ENCODE measurements at regions not wholly inside any gene's neighbourhood (a gene's known extent, or its start where the extent isn't known, plus 50 kb on each side); places are given as distances from the start of the nearest gene placed in this dataset.
"Not testable (repeated sequence)": the region's sequence is repeated elsewhere in the genome, so short reads cannot be mapped to it uniquely, and the experiment has no call there.

DNA sequence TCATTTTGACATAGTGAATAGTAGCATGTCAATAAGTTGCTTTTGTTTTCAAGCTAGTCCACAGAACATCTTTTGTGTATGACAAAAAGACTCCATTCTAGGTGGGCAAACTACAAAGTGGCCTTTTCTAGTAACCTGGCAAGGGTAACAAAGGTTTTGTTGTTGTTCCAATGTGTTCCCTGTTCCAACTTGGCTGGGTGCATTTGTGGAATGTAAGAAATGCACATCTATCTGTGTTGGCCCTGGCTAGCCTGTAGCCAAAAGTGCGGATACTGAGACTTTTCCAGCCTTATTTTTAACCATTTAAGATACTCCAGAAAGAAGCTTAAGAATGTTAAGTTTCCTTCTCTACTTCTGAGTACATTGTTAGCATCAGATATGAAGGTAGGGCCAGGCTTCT is 118.7 kb upstream of the CHRDL1 start:
- ChIA-PET CTCF (no interaction called here), POLR2A (no interaction called here)
- ATAC-seq (no peak), FAIRE-seq (no peak), DNase-seq (ENCODE audit: low read depth in 1 of 2, low spot score in 1 of 2) (no peak)
- Histone ChIP-seq H3K4me2 (no peak overlapping the region), H3K4me1 (no peaks in the 10 kb centered on the region), H3K9me3 (no peaks in the 10 kb centered on the region), H3K4me3 (no peak overlapping the region), H3K27ac (no peak overlapping the region)
- WGBS (ENCODE audit: missing lambda C conversion rate): 45% methylated on average over 1 of the region's 1 CpG
- TF ChIP-seq ESRRA (IDR thresholded peaks at IDR 0.05; ENCODE audit: borderline replicate concordance, low read length): no peak
- TF ChIP-seq, protein P1, sequence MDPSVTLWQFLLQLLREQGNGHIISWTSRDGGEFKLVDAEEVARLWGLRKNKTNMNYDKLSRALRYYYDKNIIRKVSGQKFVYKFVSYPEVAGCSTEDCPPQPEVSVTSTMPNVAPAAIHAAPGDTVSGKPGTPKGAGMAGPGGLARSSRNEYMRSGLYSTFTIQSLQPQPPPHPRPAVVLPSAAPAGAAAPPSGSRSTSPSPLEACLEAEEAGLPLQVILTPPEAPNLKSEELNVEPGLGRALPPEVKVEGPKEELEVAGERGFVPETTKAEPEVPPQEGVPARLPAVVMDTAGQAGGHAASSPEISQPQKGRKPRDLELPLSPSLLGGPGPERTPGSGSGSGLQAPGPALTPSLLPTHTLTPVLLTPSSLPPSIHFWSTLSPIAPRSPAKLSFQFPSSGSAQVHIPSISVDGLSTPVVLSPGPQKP (IDR thresholded peaks at IDR 0.05; ENCODE audit: low read depth, low read length): no peak

DNA sequence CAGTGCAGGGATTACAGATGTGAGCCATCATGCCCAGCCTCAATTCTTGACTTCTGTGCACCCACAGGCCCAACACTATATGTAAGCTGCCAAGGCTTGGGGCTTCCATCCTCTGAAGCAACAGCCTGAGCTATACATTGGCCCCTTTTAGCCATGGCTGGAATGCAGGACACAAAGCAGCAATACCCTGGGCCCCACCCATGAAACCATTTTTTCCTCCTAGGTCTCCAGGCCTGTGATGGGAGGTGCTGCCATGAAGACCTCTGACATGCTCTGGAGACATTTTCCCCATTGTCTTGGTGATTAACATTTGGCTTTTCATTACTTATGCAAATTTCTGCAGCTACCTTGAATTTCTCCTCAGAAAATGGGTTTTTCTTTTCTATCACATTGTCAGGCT is 109.1 kb upstream of the CHRDL1 start:
- H3K27ac ChIP-seq; DNase-seq (ENCODE audit: low read depth in 1 of 2, low spot score in 1 of 2); POLR2A ChIA-PET; H3K4me2 ChIP-seq; H3K4me3 ChIP-seq; CTCF ChIA-PET; ATAC-seq; H3K4me1 ChIP-seq; H3K9me3 ChIP-seq; FAIRE-seq: not testable (repeated sequence)

DNA sequence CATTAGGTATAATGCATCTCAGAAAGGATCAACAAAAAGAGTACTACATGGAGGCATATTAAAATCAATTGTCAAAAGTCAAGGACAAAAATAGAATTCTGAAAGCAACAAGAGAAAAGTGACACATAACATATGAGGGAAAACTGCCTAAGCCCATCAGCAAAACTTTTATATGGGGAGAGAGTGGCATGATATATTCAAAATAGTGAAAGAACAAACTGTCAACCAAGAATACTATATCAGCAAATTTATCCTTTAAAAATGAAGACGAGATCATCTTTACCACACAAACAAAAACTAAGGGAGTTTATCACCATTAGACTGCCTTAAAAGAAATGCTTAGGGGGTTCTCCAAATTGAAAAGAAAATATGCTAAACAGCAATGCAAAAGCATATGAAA is 86.4 kb upstream of the CHRDL1 start:
- no peaks in the 10 kb centered on the region for H3K9me3 ChIP-seq
- DNase-seq (ENCODE audit: low read depth in 1 of 2, low spot score in 1 of 2): no peak
- no peaks in the 10 kb centered on the region for H3K4me1 ChIP-seq
- ChIA-PET POLR2A (no interaction called here), CTCF (interaction anchor here (0.6 kb wide), 1 partner anchor 145 kb away, joined by 3 read pairs; no protein-coding TSS in a partner anchor)
- 0% methylated on average over 1 of the region's 1 CpG for WGBS (ENCODE audit: missing lambda C conversion rate)
- no peak overlapping the region for H3K4me2 ChIP-seq
- H3K27ac ChIP-seq: no peak overlapping the region
- no peak for FAIRE-seq
- TF ChIP-seq, protein P2, sequence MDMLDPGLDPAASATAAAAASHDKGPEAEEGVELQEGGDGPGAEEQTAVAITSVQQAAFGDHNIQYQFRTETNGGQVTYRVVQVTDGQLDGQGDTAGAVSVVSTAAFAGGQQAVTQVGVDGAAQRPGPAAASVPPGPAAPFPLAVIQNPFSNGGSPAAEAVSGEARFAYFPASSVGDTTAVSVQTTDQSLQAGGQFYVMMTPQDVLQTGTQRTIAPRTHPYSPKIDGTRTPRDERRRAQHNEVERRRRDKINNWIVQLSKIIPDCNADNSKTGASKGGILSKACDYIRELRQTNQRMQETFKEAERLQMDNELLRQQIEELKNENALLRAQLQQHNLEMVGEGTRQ (IDR thresholded peaks at IDR 0.05): no peak
- TF ChIP-seq PHF8 (IDR thresholded peaks at IDR 0.05; ENCODE audit: borderline replicate concordance, low read depth) (no peak), HDAC2 (IDR thresholded peaks at IDR 0.05) (no peak), KDM1A (IDR thresholded peaks at IDR 0.05; ENCODE audit: low read depth) (no peak), NFE2L2 (conservative IDR thresholded peaks at IDR 0.05; ENCODE audit: low read length) (no peak), NPAS2 (CRISPR knock-in tag; IDR thresholded peaks at IDR 0.05; ENCODE audit: borderline replicate concordance) (no peak), MAFK (IDR thresholded peaks at IDR 0.05; ENCODE audit: partially characterized antibody) (no peak), RFX5 (IDR thresholded peaks at IDR 0.05) (no peak)
- TF ChIP-seq, protein P3, sequence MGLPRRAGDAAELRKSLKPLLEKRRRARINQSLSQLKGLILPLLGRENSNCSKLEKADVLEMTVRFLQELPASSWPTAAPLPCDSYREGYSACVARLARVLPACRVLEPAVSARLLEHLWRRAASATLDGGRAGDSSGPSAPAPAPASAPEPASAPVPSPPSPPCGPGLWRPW (IDR thresholded peaks at IDR 0.05): no peak
- no peak overlapping the region for H3K4me3 ChIP-seq
- ATAC-seq: no peak

DNA sequence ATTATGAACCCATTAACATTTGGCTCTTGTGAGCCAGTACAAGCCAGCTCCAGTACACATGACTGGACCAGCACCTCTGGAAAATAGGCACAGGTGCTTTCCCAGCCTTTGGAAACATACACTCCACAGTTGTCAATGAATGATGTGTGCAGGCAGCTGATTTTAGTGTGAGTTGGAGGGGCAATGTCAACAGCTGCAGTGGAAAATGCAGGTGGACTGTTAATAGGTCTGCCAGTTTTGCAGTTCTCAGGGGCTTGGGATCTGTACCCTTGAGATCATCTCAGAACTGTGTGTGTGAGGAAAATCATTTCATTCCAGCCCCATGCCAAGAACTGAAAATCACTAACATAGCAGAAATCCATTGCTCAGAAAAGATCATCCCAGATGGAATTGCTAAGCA is 81.7 kb upstream of the CHRDL1 start:
- DNase-seq (ENCODE audit: low read depth in 1 of 2, low spot score in 1 of 2) (no peak), FAIRE-seq (no peak), ATAC-seq (no peak)
- Histone ChIP-seq H3K4me2 (no peak overlapping the region), H3K27ac (no peak overlapping the region), H3K4me1 (no peaks in the 10 kb centered on the region), H3K4me3 (no peak overlapping the region), H3K9me3 (no peaks in the 10 kb centered on the region)
- TF ChIP-seq ESRRA (IDR thresholded peaks at IDR 0.05; ENCODE audit: borderline replicate concordance, low read length) (no peak), CHD4 (IDR thresholded peaks at IDR 0.05; ENCODE audit: borderline replicate concordance) (no peak), POLR2AphosphoS2 (conservative IDR thresholded peaks at IDR 0.05; ENCODE audit: low read length) (no peak)
- CTCF ChIA-PET: interaction anchor here (1.0 kb wide), 1 partner anchor 12 kb away, joined by 3 read pairs; no protein-coding TSS in a partner anchor
- POLR2A ChIA-PET: no interaction called here

DNA sequence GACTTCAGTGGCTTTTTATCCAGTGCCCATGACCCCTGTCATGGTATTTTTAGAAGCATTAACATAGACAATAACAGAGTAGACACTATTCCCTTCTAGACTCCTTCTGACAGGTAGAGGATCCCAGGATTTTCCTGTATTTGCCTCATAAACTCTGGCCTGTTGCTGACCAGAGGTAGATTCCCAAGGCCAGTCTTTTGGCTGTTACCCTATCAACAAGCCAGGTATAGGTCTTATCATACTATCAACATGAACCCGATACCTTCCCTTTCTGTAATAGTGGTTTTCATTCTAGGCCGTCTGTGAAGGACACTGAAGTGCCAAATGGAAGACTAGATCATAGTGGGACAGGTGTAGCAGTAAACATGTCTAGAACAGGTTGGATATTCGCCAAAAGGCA is 76.2 kb upstream of the CHRDL1 start:
- Histone ChIP-seq H3K4me1 (no peaks in the 10 kb centered on the region), H3K27ac (no peak overlapping the region), H3K4me2 (no peak overlapping the region), H3K4me3 (no peak overlapping the region), H3K9me3 (no peaks in the 10 kb centered on the region)
- 24% methylated on average over 3 of the region's 3 CpGs for WGBS (ENCODE audit: missing lambda C conversion rate)
- no peak for DNase-seq (ENCODE audit: low read depth in 1 of 2, low spot score in 1 of 2)
- FAIRE-seq: no peak
- ChIA-PET CTCF (no interaction called here), POLR2A (no interaction called here)
- TF ChIP-seq SREBF2 (IDR thresholded peaks at IDR 0.05): no peak
- no peak for TF ChIP-seq CEBPB (IDR thresholded peaks at IDR 0.05)
- TF ChIP-seq, protein P4, sequence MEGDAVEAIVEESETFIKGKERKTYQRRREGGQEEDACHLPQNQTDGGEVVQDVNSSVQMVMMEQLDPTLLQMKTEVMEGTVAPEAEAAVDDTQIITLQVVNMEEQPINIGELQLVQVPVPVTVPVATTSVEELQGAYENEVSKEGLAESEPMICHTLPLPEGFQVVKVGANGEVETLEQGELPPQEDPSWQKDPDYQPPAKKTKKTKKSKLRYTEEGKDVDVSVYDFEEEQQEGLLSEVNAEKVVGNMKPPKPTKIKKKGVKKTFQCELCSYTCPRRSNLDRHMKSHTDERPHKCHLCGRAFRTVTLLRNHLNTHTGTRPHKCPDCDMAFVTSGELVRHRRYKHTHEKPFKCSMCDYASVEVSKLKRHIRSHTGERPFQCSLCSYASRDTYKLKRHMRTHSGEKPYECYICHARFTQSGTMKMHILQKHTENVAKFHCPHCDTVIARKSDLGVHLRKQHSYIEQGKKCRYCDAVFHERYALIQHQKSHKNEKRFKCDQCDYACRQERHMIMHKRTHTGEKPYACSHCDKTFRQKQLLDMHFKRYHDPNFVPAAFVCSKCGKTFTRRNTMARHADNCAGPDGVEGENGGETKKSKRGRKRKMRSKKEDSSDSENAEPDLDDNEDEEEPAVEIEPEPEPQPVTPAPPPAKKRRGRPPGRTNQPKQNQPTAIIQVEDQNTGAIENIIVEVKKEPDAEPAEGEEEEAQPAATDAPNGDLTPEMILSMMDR (IDR thresholded peaks at IDR 0.05): no peak
- TF ChIP-seq CBX8 (IDR thresholded peaks at IDR 0.05): no peak
- no peak for TF ChIP-seq HEYL (CRISPR knock-in tag; IDR thresholded peaks at IDR 0.05)
- no peak for ATAC-seq
